Left lung (tissue), 4 donors: ENCODE measurements at regions not wholly inside any gene's neighbourhood (a gene's known extent, or its start where the extent isn't known, plus 50 kb on each side); places are given as distances from the start of the nearest gene placed in this dataset.

Source experiments
- ATAC-seq: fragments of 200-7000 bp; cut with Tn5 transposase; one replicate; pipeline ENCODE4 v1.9.1; 2020; ENCODE audit warnings: moderate library complexity
- DNase-seq, 4 donors: peaks; one replicate each; pipeline ENCODE4 v3.0.0-alpha.2; 2013 to 2020
- H3K27ac ChIP-seq, 2 donors: fragments of 200-600 bp; sonication (generic) in 1 of 2; one replicate each; pipeline versions ENCODE4 v1.5.0 to v1.8.0; 2020 to 2021
- H3K27me3 ChIP-seq, 2 donors: fragments of 200-600 bp; sonication (generic) in 1 of 2; one replicate each; pipeline versions ENCODE4 v1.5.0 to v1.8.0; 2020 to 2021
- H3K36me3 ChIP-seq, 2 donors: fragments of 200-600 bp; sonication (generic) in 1 of 2; one replicate each; pipeline versions ENCODE4 v1.5.0 to v1.8.0; 2020 to 2021
- H3K4me1 ChIP-seq, 2 donors: fragments of 200-600 bp; one replicate each; pipeline ENCODE4 v1.8.0; 2021
- H3K4me3 ChIP-seq, 2 donors: fragments of 200-600 bp; sonication (generic) in 1 of 2; one replicate each; pipeline versions ENCODE4 v1.5.0 to v1.8.0; 2020 to 2021; ENCODE audit warnings: mild to moderate bottlenecking in 1 of 2
- H3K9me3 ChIP-seq, 2 donors: fragments of 200-600 bp; sonication (generic) in 1 of 2; one replicate each; pipeline versions ENCODE4 v1.5.0 to v1.8.0; 2020 to 2021
- CTCF ChIP-seq, 2 donors: fragments of 200-600 bp; sonication (generic) in 1 of 2; IDR thresholded peaks; one replicate each; pipeline versions ENCODE4 v1.5.0 to v1.8.0; 2021; ENCODE audit warnings: antibody characterized with exemption in 2 of 2
- intact Hi-C, 2 donors: fragments of 100-400 bp; cut with DNase I; formaldehyde crosslinking; loops; one replicate each; pipeline versions ENCODE4 v1.11.2 to v1.14.2; 2022
- donor health status: DM: no; HTN: yes; CAD: no.
- donor health status: DM: no; HTN: no; CAD: no.

- DNase-seq (peak in 2 of 4 donors; percentile 27 to 52), ATAC-seq (peak; percentile 52)
- intact Hi-C loops, result no loop called here
- Histone ChIP-seq H3K27me3 (no peaks in the 10 kb centered on the region), H3K4me1 (no peaks in the 10 kb centered on the region), H3K4me3 (no peak overlapping the region), H3K27ac (no peak overlapping the region), H3K9me3 (no peaks in the 10 kb centered on the region), H3K36me3 (no peaks in the 10 kb centered on the region)
- no peak for TF ChIP-seq CTCF (IDR thresholded peaks at IDR 0.05)
These were observed 233.4 kb upstream of the FAM47A start for GRCh38 chrX:34365471-34365870.

- ATAC-seq (peak; percentile 33), DNase-seq (peak in 2 of 4 donors; percentile 66 to 68)
- intact Hi-C loops, result no loop called here
- H3K36me3 ChIP-seq, result no peaks in the 10 kb centered on the region
- H3K4me3 ChIP-seq, result no peak overlapping the region
- no peaks in the 10 kb centered on the region for H3K9me3 ChIP-seq
- H3K27me3 ChIP-seq, result no peaks in the 10 kb centered on the region
- no peaks in the 10 kb centered on the region for H3K4me1 ChIP-seq
- TF ChIP-seq CTCF (IDR thresholded peaks at IDR 0.05), result no peak
- H3K27ac ChIP-seq, result no peak overlapping the region
These were observed 218.6 kb upstream of the FAM47A start for GRCh38 chrX:34350561-34351335.

GRCh38 chrX:34343001-34343400 is 210.9 kb upstream of the FAM47A start:
- no peaks in the 10 kb centered on the region for H3K27me3 ChIP-seq
- H3K36me3 ChIP-seq, result no peaks in the 10 kb centered on the region
- ATAC-seq (no peak), DNase-seq (no peak)
- intact Hi-C loops, result no loop called here
- no peak overlapping the region for H3K4me3 ChIP-seq
- H3K27ac ChIP-seq, result no peak overlapping the region
- H3K4me1 ChIP-seq, result no peaks in the 10 kb centered on the region
- no peak for TF ChIP-seq CTCF (IDR thresholded peaks at IDR 0.05)
- no peaks in the 10 kb centered on the region for H3K9me3 ChIP-seq

- no peak for ATAC-seq
- H3K9me3 ChIP-seq, result no peaks in the 10 kb centered on the region
- no peak for DNase-seq
- no peaks in the 10 kb centered on the region for H3K27me3 ChIP-seq
- H3K4me3 ChIP-seq, result no peak overlapping the region
- no peaks in the 10 kb centered on the region for H3K4me1 ChIP-seq
- H3K27ac ChIP-seq, result no peak overlapping the region
- H3K36me3 ChIP-seq, result no peaks in the 10 kb centered on the region
- no peak for TF ChIP-seq CTCF (IDR thresholded peaks at IDR 0.05)
- intact Hi-C loops, result no loop called here
These were observed 209.7 kb upstream of the FAM47A start for GRCh38 chrX:34341814-34342213.

DNA sequence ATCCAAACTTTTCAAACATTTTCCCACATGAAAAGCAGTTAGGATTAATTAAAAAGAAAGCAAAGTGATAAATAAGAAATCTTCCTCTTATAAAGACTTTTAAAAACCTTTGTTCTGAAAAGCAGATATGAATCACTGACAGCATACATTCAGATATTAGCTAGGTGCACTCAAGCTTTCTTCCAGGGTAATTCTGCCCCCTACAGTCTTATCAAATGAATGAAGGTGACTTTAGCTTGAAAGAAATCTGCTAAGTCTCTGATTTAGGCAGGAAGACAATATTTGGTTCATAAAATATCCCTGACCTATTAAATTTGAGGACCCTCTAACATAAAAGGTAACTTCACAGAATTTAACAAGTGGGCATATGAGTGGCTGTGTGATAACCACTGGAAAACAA is 209.1 kb upstream of the FAM47A start:
- Histone ChIP-seq H3K9me3 (no peaks in the 10 kb centered on the region), H3K4me3 (no peak overlapping the region), H3K27me3 (no peaks in the 10 kb centered on the region), H3K27ac (no peak overlapping the region), H3K36me3 (no peaks in the 10 kb centered on the region), H3K4me1 (no peaks in the 10 kb centered on the region)
- no peak for TF ChIP-seq CTCF (IDR thresholded peaks at IDR 0.05)
- intact Hi-C loops, result no loop called here
- DNase-seq (no peak), ATAC-seq (no peak)
